Choroid plexus epithelial cell (primary cell): ENCODE measurements at regions not wholly inside any gene's neighbourhood (a gene's known extent, or its start where the extent isn't known, plus 50 kb on each side); places are given as distances from the start of the nearest gene placed in this dataset.

Experiments used
- DNase-seq: peaks from one replicate; pipeline ENCODE4 v3.0.0-alpha.2; 2010; ENCODE audit warnings: low read depth
- H3K4me3 ChIP-seq: 2 replicates; pipeline ENCODE4 v1.5.1; 2011; ENCODE audit warnings: low read depth, mild to moderate bottlenecking, control low read depth, low read length, moderate library complexity
- TF ChIP-seq, protein P1 (sequence below): conservative IDR thresholded peaks from 2 replicates; pipeline ENCODE4 v1.5.1; 2011; ENCODE audit warnings: low read depth, mild to moderate bottlenecking, control low read depth, inconsistent platforms, low read length, moderate library complexity

DNA sequence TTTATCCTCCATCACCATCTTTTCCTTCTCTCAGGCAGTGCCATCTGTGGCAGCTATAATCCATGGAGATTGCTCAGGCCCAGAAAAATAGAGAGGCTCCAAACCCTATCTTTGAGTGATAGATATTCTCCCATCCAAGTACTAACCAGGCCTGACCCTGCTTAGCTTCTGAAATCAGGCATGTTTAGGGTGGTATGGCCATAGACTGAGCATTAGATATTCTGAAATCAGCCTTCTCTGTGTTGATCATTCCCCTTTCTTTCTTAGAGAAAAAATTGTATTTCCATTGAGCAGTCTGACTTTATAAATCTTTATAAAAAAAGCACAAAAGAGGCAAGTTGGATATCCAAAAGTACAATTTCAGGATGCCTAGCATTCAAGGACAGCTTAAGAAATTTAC, 131.5 kb upstream of the ACVR2A start:
- no peak for DNase-seq
- TF ChIP-seq, protein P1, sequence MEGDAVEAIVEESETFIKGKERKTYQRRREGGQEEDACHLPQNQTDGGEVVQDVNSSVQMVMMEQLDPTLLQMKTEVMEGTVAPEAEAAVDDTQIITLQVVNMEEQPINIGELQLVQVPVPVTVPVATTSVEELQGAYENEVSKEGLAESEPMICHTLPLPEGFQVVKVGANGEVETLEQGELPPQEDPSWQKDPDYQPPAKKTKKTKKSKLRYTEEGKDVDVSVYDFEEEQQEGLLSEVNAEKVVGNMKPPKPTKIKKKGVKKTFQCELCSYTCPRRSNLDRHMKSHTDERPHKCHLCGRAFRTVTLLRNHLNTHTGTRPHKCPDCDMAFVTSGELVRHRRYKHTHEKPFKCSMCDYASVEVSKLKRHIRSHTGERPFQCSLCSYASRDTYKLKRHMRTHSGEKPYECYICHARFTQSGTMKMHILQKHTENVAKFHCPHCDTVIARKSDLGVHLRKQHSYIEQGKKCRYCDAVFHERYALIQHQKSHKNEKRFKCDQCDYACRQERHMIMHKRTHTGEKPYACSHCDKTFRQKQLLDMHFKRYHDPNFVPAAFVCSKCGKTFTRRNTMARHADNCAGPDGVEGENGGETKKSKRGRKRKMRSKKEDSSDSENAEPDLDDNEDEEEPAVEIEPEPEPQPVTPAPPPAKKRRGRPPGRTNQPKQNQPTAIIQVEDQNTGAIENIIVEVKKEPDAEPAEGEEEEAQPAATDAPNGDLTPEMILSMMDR = no peak
- no peak overlapping the region for H3K4me3 ChIP-seq

DNA sequence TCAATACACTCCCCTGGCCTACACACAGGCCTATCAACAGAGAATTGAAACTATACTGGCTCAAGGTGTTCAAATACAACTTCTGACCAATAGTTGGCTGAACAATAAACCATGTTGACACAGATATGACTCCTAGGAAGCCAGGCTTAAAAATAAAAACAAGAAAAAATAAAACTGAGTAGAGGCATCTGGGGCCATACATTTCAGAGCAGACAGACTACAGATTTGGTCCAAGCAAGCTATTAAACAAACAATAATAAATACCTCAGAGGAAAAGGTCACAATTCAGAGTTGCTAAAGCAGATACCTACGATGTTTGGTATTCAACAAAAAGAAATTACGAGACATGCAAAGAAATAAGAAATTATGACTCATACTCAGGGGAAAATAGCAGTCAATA, 132.8 kb upstream of the ACVR2A start:
- no peak overlapping the region for H3K4me3 ChIP-seq
- DNase-seq = no peak
- TF ChIP-seq, protein P1 = no peak

DNA sequence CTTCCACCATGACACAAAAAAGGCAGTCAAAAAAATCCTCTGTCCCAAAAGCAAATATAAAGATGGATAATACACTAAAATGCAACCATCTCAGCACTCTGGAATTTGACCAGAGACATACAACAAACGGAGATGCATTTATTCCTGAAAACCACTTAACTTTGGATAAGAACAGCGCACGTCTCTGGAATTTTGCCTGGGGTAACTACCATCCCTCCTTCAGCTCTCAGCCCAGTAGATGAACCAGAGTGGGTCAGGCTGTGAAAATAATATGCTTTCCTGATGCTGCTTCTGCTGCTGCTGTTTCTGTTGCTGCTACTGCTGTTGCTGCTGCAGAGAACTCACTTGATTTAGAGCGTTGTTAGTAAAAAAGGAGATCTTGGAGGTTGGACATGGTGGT, 133.8 kb upstream of the ACVR2A start:
- no peak for DNase-seq
- H3K4me3 ChIP-seq = no peak overlapping the region
- TF ChIP-seq, protein P1 = no peak

DNA sequence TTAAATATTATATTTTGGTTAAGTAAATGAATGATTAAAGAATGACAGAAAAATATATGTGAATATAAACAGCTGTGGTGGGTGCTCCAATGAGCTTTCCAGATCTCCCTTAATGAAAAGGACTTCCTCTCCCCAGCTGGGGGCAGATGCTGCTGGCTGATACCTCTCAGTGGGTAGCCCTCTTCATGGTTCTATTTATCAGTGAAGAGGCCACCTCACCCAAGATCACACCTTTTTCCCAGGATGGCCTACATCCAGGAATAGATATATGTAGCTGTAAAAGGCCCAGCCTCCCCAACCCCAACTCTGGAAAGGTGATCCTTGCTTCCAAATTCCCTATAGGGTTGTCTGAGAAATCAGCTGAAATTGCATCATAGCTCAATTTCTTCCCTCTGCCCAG, 135.2 kb upstream of the ACVR2A start:
- TF ChIP-seq, protein P1 = no peak
- no peak overlapping the region for H3K4me3 ChIP-seq
- no peak for DNase-seq

DNA sequence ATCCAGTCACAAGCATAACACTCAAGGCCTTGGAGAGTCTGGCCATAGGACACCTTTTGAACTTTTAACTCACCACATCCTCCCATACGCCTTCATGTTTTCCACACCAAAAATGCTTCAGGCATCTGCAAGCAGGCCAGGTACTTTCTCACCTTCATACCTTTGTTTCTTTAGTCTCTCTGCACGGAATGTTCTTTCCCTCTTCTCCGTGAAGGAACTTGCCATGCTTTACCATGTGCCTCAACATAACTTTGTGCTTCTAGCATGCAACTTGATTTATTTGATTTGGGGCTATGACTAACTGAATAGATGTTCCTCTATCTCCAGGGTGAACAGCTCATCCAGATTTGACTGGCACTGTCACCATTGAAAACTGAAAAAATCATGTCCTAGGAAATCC, 141.7 kb upstream of the ACVR2A start:
- no peak for DNase-seq
- no peak overlapping the region for H3K4me3 ChIP-seq
- TF ChIP-seq, protein P1 = no peak

DNA sequence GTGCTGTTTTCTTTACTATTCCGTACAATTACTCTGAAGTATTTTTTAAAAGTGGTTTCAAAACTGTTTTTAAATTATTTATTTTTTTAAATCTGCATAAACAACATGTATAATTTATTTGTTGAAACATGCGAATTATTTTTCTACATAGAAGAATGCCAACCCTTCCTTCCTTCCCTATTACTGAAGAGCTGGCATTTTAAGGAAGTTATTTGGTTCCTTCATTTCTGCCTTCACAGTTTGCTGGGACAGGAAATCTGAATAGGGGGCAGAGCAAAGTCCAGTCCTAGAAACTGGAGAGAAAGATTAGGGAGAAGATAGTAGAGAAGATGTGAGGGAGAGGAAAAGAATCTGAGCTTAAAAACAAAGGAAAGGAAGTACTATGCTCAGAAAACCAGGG, 146.7 kb upstream of the ACVR2A start:
- TF ChIP-seq, protein P1 = no peak
- DNase-seq = no peak
- H3K4me3 ChIP-seq = no peak overlapping the region

DNA sequence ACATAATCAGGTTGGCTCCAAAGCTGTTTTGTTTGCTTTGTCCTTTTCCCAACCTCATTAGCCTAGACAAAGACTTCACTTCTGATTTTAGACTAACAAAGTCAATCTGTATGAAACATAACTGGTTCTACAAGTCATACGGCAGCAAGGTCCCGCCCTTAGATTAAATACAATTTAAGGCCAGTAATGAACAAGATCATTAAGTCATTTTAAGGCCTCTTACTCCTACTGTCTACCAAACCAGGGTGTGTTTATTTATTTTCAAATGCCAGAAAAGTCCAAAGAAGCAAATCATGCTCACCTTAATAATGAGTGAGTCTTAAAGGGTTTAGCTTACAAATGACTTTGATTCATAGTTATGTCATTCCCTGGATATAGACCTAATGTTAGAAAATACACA, 148.4 kb upstream of the ACVR2A start:
- no peak overlapping the region for H3K4me3 ChIP-seq
- TF ChIP-seq, protein P1 = no peak
- no peak for DNase-seq
